HG02938 (cell line): ENCODE measurements at regions not wholly inside any gene's neighbourhood (a gene's known extent, or its start where the extent isn't known, plus 50 kb on each side); places are given as distances from the start of the nearest gene placed in this dataset.
A peak's percentile ranks its signal among the peaks of the same experiment; 100 is the strongest.
"Not testable (repeated sequence)": the region's sequence is repeated elsewhere in the genome, so short reads cannot be mapped to it uniquely, and the experiment has no call there.

Experiments used
- ATAC-seq: cut with Tn5 transposase; IDR thresholded peaks from one replicate; pipeline ENCODE4 v1.9.1; 2021; ENCODE audit warnings: mild to moderate bottlenecking, moderate library complexity; ENCODE audit not compliant: unreplicated experiment

- peak; percentile 47 for ATAC-seq
Observed at GRCh38 chr2:105691947-105692390, 52.7 kb upstream of the NCK2 start.

DNA sequence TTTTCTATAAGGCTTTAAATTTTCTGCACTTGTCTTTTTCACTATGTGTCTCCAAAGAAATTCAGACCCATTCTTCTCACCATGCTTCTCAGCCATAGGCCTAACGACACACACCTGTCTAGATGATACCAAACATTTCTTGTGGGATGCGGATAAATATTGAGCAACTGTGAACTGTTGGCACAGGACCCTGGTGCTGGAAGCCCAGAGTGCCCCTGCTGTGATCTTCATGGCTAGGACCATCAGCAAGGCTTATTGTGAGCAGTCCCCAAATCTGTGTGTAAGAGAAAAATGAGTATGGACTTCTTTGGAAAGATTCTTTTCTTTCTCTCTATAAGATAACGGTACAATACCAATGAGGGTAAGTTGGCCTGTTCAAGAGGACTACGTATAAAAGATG is 54.1 kb upstream of the NCK2 start:
- ATAC-seq: no peak

DNA sequence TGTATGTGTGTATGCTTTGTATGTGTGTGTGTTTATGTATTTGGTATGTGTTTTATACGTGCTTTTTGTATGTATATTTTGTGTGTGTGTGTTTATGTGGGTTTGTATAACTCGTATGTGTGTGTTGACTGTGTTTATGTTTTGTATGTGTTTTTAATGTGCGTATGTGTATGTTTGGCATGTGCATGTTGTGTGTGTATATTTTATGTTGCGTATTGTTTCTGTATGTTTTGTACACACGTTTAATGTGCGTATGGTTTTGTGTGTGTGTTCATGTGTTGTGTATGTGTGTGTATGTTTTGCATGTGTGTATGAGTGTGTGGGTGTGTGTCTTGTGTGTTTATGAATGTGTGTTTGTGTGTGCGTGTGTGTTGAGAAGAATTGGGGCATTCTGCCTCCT is 55.2 kb upstream of the NCK2 start:
- ATAC-seq: no peak

- ATAC-seq: no peak
Observed at GRCh38 chr2:105688946-105689345, 55.8 kb upstream of the NCK2 start.

DNA sequence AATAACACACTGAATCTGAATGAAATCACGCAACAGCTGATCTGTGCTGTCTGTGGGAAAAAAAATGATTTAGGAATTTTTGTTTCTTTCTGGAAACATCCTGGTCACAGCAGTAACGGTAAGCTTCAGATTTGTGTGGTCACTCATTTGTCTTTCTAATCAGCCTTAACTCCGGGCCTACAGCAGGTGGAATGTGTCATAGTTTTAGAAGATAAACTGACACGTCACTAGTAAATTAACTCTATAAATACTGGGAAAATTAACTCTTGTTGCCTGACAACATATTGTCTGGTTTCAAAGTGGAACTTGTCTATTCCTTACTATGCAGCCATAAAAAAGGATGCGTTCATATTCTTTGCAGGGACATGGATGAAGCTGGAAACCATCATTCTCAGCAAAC is 58.1 kb upstream of the NCK2 start:
- ATAC-seq: no peak

- ATAC-seq: no peak
Observed at GRCh38 chr2:105683011-105683492, 61.7 kb upstream of the NCK2 start.

GRCh38 chr2:105682401-105682800 is 62.3 kb upstream of the NCK2 start:
- ATAC-seq: no peak

- ATAC-seq: no peak
Observed at GRCh38 chr2:105681927-105682326, 62.8 kb upstream of the NCK2 start.

- ATAC-seq: no peak
Observed at GRCh38 chr2:105680357-105680756, 64.4 kb upstream of the NCK2 start.

- ATAC-seq: no peak
Observed at GRCh38 chr2:105678346-105678745, 66.4 kb upstream of the NCK2 start.

DNA sequence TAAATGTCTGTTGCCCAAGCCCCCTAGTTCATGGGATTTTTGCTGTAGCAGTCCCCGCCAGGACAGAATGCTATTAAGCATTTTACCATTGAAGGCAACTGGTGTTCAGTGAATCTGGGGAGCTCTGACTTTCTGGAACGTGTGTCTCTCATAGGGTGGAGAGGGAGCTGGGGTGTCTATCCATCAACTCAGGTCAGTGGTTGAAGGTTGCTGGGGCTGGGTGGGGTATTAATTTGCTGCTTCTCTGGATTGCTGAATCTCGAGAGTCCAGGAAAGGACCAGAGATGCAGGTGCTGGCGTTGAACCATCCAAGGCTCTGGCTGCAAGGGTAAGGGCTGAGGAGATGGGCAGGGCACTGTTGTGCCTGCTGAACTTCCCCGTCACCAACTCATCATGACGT is 66.8 kb upstream of the NCK2 start:
- ATAC-seq: no peak

- no peak for ATAC-seq
Observed at GRCh38 chr2:105675841-105676240, 68.9 kb upstream of the NCK2 start.

DNA sequence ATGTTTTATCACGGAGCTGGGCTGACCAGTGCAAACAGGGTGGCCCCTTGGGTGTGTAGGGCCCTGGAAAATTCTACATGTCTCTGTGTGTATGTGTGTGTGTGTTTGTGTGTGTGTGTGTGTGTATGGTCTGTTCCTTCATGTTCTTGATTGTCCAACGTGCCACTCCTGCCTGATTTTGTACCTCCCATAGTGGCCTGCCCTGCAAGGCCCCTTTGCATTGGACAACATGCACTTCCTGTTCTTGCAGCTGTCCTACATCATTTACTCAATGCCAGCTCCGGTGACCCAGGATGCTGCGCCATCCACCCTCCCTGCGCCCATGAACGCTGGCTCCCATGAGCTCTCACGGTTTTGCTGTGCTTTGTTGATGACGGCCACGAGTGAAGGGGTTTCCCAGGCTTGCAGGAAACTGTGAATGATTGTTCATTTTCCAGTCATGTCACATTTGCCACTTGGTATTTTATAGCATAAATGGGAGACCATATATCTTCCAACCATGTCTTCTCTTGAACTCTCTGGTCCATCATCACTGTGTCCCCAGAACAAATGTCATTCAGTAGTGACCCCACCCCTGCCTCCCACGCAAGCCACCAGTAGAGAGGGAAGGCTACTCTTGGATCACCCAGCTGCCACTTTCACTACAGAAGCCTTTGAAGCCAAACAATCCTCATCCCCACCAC is 69.7 kb upstream of the NCK2 start:
- ATAC-seq: no peak

- ATAC-seq: no peak
Observed at GRCh38 chr2:105674401-105674800, 70.3 kb upstream of the NCK2 start.

DNA sequence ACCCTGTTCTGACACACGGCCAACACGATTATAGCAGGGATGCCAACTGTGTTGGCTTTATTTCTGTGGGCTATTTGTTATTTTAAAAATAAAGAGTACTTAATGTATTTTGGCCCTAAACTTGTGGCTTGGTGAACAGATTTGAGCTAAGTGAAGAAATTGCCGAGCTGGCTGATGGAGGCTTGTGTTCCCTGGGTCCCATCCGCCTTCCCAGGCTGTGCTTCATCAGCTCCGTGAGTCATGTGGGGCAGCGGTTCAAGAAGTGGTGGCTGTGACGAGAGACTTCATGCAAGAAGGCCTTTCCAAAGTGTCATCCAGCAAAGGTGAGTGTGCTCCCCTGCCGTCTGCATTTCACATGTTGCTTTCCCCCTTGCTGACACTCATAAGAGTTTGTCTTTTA is 73.6 kb upstream of the NCK2 start:
- ATAC-seq: no peak

DNA sequence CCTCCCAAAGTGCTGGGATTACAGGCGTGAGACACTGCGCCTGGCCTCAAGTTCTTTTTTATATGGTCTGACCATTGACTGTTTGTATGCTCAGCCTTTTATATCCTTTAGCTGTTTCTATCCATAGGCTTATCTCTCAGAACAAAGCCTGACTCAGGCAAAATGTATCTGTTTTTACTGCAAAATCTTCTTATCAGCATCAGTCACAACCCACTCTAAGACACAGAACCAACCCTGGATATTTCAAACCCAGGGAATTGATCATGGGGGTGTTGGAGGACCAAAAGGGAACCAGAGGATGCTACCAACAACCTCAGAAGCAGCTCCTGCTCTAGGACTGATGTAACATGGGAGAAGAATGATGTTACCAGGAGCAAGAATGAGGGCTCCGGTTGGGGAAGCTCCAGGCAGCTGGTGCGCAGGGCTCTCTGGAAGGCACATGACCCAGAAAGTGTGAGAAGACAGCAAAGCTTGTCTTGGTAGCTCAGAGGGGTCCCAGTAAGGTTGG is 75.3 kb upstream of the NCK2 start:
- no peak for ATAC-seq

- ATAC-seq: no peak
Observed at GRCh38 chr2:105665480-105665879, 79.2 kb upstream of the NCK2 start.

DNA sequence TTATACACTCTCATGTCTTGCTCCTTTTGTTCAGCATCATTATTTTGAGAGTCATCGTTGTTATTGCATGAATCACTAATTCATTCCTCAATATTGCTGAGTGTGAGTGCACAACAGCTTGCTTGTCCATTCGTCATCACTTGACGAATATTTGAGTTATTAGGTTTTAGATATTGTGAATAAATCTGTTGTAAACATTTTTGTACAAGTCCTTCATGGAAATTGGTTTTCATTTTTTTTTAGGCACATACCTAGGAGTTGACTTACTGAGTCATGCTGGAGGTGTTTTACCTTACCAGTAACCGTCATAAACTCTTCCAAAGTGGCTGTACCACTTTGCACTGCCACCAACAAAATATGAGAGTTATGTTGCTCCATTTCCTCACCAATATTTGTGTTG is 84.2 kb upstream of the NCK2 start:
- ATAC-seq: no peak

DNA sequence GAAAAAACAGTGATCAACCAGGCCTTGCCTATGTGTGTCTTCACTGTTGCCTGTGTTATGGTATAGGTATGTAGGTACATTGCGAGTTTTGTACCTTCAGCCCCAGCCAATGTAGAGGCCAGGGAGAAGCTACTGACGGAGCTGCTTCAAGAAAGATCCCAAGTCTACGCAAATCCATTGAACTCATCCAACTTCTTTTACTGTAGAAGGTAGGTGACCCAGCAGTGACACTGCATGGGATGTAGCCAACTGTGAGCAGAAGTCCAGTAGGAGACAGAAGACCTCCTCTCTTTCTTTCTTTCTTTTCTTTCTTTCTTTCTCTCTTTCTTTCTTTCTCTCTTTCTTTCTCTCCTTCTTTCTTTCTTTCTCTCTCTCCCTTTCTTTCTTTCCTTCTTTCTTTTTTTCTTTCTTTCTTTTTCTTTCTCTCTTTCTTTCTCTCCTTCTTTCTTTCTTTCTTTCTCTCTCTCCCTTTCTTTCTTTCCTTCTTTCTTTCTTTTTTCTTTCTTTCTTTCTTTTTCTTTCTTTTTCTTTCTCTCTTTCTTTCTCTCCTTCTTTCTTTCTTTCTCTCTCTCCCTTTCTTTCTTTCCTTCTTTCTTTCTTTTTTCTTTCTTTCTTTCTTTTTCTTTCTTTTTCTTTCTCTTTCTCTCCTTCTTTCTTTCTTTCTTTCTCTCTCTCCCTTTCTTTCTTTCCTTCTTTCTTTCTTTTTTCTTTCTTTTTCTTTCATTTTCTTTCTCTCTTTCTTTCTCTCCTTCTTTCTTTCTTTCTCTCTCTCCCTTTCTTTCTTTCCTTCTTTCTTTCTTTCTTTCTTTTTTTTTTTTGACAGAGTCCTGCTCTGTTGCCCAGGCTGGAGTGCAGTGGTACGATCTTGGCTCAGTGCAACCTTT is 88.7 kb upstream of the NCK2 start:
- not testable (repeated sequence) for ATAC-seq

DNA sequence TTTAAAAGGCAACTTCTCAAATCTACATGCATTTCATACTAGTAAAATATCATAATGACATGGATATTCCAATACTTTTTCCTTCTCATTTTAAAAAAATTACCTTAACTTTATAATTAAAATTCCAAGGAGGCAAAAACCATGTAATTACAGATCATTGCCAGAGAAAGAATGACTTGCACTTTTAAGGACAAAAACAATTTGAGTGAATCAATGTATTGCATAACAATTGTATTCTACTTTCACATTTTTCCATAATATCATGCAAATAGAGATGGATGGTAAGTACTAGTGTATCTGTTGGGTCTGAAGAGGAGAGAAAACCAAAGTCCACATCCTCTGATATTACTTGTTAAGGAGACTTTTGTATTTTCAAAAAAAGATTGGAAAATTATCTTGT is 89.5 kb upstream of the NCK2 start:
- no peak for ATAC-seq

- ATAC-seq: no peak
Observed at GRCh38 chr2:105654474-105655004, 90.2 kb upstream of the NCK2 start.

DNA sequence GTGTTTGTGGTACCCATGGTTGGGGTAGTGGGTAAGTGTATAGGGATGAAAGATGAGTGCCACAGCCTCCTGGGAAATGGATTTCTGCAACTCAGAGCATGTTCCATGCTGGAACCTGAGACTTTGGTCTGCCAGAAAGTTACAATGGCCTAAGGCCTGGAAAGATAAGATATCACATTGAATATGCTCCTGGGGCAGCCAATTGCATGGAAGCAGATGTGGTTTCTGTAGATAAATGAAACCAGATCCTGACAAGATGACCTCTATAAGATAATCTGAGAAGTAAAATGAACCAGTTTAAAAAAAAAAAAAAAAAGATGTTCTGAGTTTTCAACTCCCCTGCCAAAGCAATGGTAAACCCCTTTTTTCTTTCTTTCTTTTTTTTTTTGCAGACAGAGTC is 91.4 kb upstream of the NCK2 start:
- no peak for ATAC-seq
